ENCODE measurements at regions not wholly inside any gene's neighbourhood (a gene's known extent, or its start where the extent isn't known, plus 50 kb on each side); places are given as distances from the start of the nearest gene placed in this dataset.

GRCh38 chr2:80863147-80863714 is 558.7 kb upstream of the LRRTM1 start:
- DNase-seq, result no peak

- no peak for DNase-seq
These were observed 554.4 kb upstream of the LRRTM1 start for GRCh38 chr2:80858965-80859364.

DNA sequence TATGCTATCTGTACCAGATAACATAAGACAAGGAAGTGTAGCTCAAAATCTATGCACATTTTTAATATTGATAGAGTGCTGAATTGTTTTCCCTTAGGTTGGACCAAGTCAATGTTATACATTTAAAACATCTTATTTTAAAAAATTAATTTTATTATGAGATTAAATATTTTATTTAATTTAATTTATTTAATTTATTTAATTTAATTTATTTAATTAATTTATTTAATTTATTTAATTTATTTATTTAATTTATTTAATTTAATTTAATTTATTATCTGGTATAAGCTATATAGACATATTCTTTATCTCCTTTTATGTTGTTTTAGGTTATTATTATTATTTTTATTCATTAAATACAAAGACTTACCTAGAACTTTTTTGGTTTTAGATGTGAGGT is 551.7 kb upstream of the LRRTM1 start:
- no peak for DNase-seq

- DNase-seq, result no peak
These were observed 550.3 kb upstream of the LRRTM1 start for GRCh38 chr2:80854831-80855230.

GRCh38 chr2:80852808-80853139 is 548.2 kb upstream of the LRRTM1 start:
- DNase-seq, result no peak

- no peak for DNase-seq
These were observed 547.7 kb upstream of the LRRTM1 start for GRCh38 chr2:80852079-80852807.

DNA sequence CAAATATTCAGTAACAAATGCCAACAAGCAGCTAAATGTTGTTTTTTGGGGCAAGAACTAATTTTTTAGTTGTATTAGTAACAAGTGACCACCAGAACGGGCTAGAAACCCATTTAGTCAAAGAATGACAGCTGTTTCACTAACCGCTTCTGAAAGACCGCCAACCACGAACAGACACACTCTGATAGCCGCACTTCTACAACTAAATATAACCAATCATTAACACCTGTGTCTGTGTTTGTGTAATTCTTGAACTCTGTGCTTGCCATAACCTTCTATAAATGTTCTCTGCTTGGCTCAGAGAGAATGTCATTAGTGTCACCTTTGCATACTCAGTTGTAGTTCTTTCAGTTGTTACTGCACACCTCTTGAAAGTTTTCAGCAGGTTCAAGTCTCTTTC is 526.3 kb upstream of the LRRTM1 start:
- no peak for DNase-seq

- no peak for DNase-seq
These were observed 518.4 kb upstream of the LRRTM1 start for GRCh38 chr2:80822999-80823398.

DNA sequence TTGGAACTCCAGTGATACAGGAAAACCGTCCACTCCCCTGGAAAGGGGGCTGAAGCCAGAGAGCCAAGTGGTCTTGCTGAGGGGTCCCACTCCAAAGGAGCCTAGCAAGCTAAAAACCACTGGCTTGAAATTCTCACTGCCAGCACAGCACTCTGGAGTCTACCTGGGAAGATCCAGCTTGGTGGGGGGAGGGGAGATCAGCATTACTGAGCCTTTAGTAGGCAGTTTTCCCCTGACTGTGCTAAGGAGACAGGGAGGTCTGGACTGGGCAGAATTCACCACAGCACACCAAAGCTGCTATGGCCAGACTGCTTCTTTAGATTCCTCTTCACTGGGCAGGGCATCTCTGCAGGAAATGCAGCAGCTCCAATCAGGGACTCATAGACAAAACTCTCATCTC is 510.7 kb upstream of the LRRTM1 start:
- DNase-seq, result no peak

DNA sequence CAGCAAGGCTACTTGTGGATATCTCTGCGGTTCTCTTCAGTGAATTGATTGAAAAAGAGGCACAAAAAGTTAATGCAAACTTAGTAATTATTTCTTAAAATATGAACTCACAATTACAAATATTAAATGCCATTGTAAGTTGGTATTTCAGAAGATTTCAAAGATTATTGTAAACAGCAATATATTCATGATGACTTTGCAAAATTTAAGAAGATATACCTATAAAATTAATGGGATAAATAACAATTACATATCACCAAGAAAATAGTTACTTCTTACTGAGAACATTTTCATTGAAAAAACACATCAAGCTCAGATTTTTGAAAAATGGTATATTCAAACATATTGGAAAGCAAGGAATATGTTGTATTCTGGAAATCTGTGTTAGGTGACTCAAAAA is 482.0 kb upstream of the LRRTM1 start:
- DNase-seq, result no peak

GRCh38 chr2:80778704-80779103 is 474.2 kb upstream of the LRRTM1 start:
- DNase-seq, result no peak

- no peak for DNase-seq
These were observed 444.0 kb upstream of the LRRTM1 start for GRCh38 chr2:80748592-80748991.

DNA sequence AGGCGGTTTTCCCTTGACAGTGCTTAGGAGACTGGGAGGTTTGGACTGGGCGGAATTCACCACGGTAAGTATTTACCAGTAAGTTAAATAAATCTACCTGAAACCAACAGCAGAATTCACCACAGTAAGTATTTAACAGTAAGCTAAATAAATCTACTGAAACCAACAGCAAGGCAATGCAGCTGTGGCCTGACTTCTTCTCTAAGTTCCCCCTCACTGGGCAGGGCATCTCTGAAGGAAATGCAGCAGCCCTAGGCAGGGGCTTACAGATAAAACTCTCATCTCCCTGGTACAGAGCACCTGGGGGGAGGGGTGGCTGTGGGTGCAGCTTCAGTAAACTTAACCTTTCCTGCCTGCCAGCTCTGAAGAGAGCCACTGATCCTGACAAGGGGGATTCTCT is 432.5 kb upstream of the LRRTM1 start:
- DNase-seq, result no peak

- no peak for DNase-seq
These were observed 420.4 kb upstream of the LRRTM1 start for GRCh38 chr2:80725001-80725400.

DNA sequence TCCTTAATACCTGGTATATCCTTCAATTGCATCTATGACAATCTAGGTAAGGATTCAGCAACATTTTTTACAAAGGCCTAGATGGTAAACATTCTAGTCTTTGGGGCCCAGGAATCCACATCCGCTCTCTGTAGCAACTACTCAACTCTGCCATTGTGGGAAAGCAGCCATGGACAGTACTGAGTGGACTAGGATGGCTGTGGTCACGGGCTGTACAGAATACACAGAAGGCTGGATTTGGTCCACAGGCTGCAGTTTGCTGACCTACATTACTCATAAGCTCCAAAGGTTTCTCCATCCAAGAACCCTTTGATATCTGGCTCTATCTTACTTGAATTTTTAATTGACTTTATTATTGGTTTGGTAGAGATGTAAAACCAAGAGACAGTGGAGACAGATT is 418.3 kb upstream of the LRRTM1 start:
- no peak for DNase-seq

DNA sequence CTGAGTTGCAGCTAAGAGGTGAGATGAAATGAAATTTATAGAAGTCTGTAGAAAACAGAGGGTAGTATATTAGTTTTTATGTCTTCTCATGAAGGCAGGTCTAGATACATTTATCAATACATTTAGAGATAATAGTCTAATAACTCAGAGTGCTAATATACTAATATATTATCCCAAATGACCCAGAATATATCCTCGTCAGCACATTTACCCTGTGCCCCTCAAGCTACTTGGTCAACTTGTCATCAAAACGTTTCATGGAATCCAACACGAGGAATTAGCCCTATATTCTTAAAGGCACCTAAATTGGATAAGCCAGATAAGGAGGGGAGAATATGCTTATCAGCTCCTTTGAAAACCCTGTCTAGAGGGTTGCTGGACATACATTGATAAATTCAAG is 415.1 kb upstream of the LRRTM1 start:
- no peak for DNase-seq

DNA sequence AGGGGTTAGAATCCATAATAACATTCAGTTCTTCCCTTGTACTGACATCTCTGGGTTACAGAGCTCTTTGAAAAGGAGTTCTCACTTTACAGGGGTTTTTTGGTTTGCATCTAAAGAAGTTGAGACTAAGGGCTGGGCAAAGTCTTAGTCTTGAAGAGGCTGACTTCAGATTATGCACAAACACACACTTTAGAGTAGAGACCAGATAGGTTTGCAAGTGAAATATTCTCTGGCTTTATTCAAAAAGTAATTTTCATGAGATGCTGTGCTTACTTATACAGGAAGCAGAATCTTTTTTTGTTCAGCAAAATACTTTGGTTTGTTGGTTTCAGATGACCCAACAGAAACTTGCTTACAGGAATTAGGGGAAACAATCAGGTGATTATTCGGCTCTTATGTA is 410.9 kb upstream of the LRRTM1 start:
- no peak for DNase-seq

GRCh38 chr2:80711915-80712314 is 407.4 kb upstream of the LRRTM1 start:
- DNase-seq, result no peak

GRCh38 chr2:80706951-80707350 is 402.4 kb upstream of the LRRTM1 start:
- DNase-seq, result no peak

DNA sequence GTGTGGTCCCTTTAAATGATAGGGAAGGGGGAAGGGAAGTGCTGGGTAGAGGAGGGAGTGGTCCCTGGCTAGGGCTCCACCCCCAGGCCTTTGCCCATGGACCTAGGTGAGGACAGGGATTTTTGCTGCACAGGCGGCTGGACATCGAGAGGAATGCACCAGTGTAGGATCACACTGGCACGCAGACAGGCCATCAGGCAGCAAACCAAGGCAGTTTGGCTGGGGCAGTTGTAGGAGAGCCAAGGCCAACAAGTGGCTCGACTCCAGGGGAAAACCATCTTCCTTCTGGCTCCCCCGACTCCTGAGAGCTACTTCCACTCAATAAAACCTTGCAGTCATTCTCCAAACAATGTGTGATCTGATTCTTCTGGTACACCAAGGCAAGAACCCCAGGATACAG is 402.0 kb upstream of the LRRTM1 start:
- DNase-seq, result no peak

DNA sequence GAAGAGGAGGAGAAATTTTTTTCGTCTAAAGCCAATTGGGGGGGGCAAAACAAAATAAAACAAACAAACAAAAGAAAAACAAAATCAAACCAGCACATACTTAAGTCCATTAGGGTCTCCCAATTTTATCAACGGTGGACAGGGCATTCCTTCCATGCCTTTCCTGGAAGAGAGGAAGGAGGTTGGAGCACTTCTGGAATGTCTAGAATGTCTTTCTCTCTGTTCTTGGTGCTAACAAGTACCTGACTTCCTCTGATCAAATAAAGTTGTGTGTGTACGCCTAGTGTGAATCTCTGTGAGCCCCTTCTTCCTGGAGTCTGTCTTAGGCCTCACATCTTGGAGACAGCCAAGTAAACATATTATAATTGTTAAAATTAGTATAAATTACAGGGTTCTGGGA is 399.0 kb upstream of the LRRTM1 start:
- no peak for DNase-seq

DNA sequence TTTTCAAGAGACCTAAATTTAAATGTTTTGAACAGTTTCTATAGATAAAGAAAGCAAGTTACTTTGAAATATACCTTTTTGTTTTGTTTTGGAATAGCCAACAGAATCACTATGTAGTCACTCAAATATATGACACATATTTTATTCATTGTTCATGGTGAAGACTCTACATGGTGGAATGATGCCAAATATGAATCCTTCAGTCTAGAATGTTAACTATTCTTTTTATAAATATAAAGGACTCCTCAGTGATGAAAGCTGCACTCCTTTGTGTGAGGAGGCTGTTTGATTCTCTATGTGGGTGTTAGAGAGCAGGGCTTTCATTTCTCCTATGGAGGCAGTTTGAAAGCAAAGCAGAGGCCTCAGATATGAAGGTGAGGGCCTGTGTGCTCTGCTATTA is 396.4 kb upstream of the LRRTM1 start:
- DNase-seq, result no peak
